Stimulated activated naive CD8-positive, alpha-beta T cell treated with anti-CD3 and anti-CD28 coated beads, Interleukin-15, Interleukin-2, amounts not matched to agents 100 U/mL and 50 U/mL, for 24 hours (primary cell): ENCODE measurements at regions not wholly inside any gene's neighbourhood (a gene's known extent, or its start where the extent isn't known, plus 50 kb on each side); places are given as distances from the start of the nearest gene placed in this dataset.
A peak's percentile ranks its signal among the peaks of the same experiment; 100 is the strongest.

Experiments used
- ATAC-seq: fragments of 150-1000 bp; cut with Tn5 transposase; one replicate; pipeline ENCODE4 v1.10.0; 2021
- DNase-seq: peaks from one replicate; pipeline ENCODE4 v3.0.0; 2021

DNA sequence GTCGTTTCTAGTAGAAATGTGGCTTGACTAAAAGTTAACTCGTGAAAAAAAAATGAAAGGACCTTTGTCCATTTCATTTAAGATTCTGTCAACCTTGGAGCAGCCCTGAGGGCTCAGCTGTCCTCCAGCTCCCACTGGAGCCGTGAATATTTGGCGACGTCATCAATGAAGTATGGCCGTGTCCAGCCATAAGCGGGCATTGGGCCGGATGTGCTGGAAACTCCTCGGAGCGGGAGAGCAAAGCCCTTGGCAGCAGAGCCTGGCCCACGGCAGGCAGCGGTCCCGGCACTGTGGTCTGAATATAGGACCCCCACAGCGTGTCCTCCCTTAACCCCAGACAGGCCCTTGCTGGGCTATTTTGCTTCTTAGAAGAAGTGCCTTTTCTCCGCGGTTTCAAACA is 50.0 kb downstream of the JAKMIP3 start:
- ATAC-seq (no peak), DNase-seq (no peak)

DNA sequence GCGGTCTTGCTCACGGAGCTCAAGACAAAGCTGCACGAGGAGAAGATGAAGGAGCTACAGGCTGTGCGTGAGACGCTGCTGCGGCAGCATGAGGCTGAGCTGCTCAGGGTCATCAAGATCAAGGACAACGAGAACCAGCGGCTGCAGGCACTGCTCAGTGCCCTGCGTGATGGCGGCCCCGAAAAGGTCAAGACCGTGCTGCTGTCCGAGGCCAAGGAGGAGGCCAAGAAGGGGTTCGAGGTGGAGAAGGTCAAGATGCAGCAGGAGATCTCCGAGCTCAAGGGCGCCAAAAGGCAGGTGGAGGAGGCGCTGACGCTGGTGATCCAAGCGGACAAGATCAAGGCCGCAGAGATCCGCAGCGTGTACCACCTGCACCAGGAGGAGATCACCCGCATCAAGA is 51.4 kb downstream of the JAKMIP3 start:
- no peak for ATAC-seq
- no peak for DNase-seq

DNA sequence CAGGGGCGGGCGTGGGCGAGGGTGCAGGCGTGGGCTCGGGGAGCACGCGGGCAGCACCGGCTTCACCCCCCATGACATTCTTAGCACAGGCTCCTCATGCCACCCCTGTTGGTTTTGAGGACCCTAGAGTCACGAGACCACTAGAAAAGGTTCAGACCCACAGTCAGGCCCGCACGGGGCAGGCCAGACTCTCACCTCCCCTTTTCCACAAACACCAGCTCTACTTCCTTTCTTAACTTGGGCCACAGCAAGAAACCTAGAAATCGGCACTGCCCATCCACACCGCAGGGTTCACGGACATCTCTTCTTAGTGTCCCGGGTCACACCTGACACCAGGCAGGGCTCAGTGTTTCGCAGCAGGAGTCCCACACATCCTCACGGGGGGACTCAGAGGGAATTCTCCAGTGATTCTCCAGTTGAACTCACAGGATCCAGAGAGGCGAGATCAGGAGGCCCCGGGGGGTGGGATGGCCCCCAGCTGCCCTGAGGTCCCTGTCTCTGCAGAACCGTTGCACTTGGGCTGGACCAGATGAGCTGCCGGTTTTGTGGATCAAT is 52.0 kb downstream of the JAKMIP3 start:
- ATAC-seq (no peak), DNase-seq (no peak)

DNA sequence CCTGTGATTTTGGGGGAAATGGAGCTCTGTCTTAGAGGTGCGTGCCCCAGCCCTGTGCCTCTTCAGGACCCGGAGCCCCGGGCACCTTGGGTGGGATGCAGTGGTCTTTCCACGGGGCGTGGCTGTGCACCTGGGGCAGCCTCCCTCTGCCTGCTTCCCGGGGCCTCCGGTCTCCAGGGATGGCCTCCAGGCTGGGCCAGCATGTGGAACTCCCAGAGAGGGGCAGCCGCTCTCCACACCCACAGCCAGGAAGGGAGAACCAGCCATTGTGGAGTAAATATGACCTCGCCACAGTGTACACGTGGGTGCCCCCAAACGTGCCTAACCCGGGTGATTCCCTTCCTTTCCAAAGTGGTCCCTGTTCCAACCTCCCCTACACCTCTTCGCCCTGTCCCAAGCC is 52.6 kb downstream of the JAKMIP3 start:
- ATAC-seq: peak; percentile 12
- DNase-seq: no peak

DNA sequence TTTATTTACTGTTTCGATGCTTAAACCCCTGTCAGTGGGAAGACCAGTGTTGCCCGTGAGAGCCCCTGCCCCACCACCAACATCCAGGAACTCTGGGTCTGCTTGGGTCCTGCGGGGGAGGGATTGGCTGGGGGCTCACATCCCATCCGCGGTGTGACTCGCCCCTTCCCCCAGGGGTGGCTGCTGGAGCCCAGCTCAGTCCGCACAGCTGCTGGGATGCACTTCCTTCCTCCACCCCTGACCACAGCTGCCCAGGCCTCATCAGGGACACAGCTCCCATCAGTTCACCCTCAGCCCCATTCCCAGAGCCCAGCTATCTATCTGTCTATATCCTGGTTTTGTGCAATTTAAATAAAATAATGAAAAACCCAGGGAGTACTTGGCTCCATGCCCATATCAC is 54.5 kb downstream of the JAKMIP3 start:
- ATAC-seq: no peak

DNA sequence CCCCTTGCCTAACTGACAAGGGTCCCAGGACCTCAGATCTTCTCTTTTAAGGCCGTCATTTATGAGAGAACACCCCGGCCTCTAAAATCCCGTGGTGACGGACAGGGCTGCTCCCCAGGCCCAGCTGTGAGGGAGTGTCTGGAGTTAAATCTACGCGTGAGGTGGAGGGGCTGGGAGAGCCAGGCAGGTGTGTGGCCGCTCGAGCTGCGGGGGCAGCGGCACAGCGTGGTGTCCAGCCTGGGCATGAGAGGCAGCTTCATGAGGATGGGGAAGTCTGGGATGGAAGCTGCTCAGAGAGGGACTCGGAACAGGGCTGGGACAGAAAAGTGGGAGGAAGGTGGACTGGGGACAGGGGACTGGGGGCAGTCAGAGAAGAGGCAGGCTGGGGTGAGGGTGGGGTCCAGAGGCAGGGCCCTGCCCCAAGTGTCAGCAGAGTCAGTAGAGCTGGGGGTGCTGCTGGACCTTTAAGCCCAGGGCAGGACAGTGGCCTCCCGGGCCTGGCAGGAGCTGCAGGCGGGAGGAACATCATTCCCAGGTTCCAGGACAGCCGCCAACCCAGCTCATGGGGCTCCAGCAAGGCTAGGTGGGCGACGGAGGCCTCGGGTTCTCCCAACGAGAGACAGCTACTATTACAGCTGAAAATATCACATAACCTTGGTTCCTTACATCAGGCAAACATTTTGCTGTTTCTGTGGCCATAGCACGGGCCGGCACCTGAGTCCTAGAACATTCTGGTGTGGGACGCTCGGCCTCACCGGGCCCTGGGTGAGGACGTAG is 55.2 kb downstream of the JAKMIP3 start:
- no peak for DNase-seq
- ATAC-seq: no peak

More for the DNA sequence above, 54.5 kb downstream of the JAKMIP3 start:
- DNase-seq: no peak

DNA sequence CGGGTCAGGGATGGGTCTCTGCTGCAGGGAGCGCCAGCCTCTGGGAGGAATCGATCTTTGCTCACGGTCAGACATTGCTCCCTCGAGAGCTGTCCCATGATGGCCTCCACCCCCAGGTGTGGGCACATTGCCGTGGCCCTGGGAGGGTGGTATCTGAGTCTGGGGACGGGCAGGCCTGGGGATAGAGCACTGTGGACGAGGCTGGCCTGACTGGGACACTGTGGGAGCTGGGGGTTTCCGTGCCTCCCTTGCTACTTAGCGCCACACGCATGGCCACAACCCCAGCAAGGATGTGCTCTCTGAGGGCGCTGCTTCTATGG is 55.7 kb downstream of the JAKMIP3 start:
- DNase-seq (no peak), ATAC-seq (no peak)

DNA sequence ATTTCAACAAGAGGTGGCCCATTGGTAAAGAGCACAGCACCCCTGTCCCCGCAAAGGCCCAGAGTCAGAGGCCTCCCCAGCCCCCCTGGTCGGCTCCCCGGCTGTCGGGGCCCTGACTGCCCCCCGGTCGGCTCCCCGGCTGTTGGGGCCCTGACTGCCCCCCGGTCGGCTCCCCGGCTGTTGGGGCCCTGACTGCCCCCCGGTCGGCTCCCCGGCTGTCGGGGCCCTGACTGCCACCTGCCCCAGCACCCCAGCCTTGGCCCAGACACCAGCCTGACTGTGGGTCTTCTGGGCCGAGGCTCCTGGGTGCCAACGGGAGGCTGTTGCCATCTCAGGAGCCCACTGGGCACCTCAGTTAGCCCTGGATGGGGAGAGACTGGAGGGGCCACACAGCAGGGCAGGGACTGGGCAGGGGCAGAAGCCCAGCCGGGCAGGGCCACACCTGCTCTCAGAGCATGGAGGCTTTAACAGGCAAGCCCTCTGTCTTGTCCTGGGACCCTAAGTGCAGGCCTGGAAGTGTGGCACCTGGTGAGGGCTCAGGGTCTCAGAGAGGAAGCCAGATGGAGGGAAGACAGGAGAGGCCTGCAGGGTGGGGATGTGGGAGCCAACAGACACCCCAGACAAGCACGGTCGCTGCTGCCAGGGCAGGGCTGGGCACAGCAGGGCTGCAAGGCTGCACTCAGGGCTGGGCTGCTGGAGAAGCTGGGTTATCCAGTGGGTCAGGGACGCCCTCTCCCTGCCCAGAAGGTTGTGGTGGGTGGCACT is 56.5 kb downstream of the JAKMIP3 start:
- ATAC-seq (no peak), DNase-seq (no peak)

DNA sequence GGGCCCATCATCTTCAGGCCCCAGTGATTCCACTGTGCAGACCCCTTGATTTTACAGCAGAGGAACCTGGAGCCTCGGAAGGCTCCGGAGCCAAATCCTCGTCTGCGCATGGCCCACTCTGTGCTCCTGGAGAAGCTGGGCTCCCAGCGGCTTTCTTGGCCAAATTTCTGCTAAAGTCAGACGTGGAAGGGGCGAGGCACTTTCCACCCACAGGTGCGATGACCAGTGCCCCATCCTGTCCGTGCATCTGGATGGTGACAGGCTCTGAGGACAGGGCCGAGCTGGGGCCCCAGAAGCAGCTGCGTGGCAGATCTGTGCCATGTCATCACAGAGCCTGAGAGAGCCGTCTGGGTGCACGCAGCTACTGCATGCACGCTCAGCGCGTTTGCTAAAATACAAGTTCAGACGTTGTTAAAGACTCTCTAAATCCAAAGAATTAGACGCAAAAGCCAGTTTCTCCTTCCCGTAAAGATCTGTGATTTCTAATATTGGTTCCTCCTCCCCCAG is 57.2 kb downstream of the JAKMIP3 start:
- ATAC-seq (no peak), DNase-seq (no peak)

DNA sequence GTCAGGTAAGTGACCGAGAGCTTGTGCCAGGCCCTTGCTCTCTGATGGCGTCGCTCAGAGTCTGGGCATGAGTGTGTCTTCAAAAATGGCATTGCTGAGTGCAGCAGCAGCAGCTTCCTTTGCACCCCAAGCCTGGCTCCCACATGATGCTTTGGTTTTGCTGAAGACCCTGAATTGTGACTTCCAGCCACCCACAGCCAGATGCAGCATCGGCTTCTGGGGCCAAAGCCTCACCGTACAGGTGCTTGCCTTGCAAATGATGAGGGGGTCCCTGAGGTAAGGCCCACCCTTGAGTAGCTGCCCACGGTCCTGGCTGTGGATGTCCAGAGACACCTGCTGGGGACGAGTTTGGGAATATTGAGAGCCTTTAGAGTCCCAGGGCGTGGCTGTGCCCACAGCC is 57.9 kb downstream of the JAKMIP3 start:
- no peak for ATAC-seq
- DNase-seq: no peak

DNA sequence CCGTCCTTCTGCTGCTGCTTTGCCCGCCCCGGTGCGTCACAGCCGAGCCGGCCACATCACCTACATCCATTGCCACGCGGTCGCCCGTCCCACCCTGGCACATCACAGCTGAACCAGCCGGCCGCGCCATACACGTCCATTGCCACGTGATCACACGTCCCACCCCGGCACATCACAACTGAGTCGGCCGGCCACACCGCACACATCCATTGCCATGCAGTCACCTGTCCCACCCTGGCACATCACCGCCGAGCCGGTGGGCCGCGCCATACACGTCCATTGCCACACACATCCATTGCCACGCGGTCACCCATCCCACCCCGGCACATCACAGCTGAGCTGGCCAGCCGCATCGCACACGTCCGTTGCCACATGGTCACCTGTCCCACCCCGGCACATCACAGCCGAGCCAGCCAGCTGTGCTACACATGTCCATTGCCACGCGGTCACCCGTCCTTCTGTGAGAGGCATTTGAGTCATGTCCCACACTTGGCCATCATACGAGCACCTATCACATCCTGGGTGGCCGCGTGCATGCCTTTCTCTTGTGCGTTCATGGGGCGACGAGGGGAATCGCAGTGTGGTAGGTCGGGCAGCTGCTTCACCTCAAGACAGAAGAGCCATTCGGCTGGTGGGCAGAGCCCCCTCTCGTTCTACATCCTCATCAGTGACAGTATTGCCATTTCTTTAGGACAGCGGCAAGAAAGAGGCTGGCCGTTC is 58.6 kb downstream of the JAKMIP3 start:
- no peak for ATAC-seq

DNA sequence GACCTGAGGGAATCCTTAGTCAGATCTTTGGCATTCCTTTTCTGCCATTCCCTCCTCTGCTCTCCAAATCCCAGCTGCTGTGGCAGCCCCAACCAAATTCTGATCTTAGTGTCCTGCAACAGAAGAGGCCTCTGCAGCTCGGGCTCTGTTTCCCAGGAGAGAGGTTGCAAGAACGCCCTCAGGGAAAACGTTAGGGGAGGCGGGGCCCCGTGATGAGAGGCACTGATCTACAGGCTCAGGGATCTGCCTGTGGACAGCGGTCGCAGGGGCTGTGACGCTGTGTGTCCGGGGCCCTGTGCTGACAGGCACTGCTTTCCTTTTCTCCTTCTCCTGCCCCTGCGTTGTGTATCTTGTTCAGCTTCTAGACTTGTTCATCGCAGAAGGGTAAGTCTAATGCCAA is 57.3 kb upstream of the DPYSL4 start:
- ATAC-seq: no peak
- DNase-seq: no peak

More for the DNA sequence above, 58.6 kb downstream of the JAKMIP3 start:
- no peak for DNase-seq

DNA sequence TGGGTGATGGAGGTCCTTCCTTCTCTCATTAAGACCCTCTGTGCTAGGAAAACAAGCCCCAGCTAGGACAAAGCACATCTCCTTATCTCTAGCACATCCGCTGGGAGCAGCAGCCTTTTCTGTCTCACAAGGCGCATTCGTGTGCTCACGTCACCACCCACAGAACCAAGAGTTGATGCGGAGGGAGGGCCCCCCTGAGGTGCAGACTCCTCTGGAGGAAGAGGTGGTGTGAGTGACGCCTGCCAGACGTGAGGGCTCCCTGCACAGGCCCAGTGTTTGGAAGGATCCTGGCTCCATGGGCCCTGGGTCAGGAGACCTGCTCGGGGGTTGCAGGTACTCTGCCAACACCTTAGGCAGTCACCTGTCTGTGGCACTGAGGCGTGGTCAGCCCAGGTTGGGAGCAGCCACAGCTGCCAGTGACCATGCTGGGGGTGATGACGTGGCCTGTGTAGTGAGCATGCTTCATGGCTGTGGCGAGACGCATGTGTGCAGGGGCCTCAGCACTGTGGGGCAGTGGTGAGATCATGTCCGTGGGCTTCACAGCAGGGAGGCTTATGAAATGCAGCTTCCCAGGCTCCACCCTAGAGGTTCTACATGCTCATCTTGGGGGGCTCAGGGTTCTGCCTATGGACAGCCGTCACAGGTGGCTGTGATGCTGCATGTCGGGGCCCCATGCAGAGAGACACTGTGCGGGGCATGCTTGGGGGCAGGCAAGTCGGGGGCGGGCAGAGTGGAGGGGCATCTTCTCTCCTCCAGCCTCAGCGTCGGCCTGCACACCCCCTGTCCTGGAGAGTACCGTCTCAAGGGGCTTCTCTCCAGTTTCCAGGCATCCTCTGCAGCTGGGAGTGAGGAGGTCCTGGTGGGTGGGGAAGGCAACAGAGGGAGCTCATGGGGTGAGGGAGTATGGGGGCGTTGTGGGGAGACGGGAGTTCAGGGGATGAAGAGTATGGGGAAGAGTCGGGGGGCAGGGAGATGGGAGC is 56.2 kb upstream of the DPYSL4 start:
- ATAC-seq (no peak), DNase-seq (no peak)

DNA sequence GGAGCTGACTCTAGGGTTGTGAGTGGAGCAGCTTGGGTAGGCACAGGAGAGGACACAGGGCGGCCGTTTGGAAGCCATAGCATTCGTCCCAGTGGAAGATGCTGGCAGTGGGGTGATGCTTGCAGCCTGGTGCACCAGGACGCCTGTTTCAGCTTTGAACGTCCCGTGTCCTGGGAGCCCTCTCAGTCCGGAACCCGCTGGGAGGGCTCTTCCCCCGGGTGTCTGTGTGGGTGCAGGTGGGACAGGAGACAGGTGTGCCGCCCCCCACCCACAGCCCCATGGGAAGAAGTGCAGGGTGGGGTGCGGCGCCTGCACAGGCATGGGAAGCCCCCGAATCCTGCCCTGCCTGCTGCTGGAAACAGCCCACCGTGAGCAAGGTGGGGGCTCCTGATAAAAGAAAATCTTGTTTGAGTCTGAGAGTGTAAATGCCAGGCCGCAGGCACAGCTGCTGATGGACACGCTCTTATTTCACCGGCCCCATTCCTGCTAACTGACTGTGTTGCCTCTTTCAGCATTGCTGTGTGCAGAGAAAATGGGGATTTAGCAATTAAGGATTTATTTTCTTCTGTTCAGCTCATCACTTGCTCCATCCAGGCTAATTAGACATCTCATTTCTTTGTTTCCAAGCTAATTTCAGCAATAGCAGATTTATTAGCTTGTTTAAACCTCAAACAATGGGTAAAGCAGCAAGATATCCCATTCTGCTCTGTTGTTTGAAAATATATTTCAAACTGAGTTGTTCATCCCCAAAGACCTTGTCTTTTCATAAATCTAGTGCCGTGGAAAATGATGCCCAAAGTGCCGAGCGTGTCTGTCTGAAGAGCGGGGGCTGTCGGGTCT is 54.9 kb upstream of the DPYSL4 start:
- DNase-seq (no peak), ATAC-seq (no peak)

DNA sequence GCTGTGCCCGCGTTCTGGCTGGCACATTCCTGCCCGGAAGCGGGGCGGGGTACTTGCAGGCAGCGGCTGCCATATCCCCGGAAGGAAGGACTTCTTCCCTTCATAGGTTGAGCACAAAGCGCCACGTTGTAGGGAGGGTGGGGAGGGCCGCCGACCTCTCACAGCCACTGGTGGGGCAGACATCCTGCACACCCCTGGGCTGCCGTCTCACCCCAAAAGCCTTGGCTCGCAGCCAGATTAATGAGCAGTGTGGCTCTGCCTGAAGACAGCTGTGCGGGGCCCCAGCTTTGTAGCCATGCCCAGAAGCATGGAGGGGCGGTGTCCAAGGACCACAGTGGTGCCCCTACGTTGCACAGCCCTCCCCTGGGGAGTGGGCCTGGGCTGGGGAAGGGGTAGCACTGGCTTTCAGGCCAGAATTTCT is 54.3 kb upstream of the DPYSL4 start:
- no peak for DNase-seq
- ATAC-seq: no peak

DNA sequence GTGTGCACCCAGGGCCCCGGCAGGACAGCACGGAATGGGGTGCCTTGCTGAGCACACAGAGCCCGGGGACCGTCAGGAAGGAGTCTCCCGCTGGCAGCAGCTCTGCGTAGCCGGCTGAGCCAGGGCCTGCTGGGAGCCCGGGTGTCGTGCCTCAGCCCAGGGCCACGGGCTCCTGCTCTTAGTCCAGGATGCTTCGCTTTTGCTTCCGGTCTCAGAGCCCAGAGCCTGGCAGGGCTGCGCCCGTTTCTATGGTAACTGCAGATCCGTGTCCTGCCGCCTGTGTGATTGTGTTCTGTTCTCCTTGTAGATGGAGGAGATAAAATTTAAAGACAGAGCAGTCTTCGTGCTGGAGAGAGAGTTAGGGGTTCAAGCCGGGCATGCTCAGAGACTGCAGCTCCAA is 53.7 kb upstream of the DPYSL4 start:
- ATAC-seq (no peak), DNase-seq (no peak)

DNA sequence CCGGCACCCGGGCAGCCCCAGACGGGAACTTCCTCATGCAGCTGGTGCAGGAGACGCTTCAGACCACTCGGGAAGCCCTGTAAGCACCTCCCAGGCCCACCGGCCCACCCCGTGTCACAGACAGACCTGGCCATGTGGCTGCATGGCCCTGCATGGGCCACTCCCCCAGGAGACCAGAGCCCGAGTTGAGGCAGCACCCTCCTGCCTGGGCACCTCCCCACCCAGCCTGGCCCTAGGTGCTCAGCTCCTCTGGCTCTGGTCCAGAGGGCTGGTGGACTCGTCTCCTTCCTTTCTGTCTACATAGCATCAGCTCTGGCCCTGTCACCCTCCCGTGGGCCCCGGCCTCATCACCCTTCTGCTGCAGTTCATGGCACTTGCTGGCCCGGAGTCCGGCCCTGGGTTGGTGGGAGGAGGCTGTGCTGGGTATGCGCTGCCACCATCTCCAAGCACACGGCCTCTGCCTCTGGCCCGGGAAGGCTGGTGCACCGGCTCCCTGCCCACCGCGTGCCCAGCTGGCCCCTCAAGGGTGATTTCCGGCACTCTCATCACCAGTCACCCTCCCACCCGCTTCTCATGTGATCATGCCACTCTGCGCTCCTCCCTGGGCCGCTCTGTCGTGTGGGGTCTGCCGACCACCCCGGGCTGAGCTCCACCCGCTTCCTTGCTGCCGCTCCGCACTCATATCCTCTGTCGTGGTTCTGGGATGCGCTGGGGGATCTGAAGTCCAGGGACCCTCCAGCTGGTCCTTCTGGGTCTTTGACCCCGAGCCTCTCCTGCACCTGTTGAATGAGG is 53.1 kb upstream of the DPYSL4 start:
- ATAC-seq: no peak
- no peak for DNase-seq

DNA sequence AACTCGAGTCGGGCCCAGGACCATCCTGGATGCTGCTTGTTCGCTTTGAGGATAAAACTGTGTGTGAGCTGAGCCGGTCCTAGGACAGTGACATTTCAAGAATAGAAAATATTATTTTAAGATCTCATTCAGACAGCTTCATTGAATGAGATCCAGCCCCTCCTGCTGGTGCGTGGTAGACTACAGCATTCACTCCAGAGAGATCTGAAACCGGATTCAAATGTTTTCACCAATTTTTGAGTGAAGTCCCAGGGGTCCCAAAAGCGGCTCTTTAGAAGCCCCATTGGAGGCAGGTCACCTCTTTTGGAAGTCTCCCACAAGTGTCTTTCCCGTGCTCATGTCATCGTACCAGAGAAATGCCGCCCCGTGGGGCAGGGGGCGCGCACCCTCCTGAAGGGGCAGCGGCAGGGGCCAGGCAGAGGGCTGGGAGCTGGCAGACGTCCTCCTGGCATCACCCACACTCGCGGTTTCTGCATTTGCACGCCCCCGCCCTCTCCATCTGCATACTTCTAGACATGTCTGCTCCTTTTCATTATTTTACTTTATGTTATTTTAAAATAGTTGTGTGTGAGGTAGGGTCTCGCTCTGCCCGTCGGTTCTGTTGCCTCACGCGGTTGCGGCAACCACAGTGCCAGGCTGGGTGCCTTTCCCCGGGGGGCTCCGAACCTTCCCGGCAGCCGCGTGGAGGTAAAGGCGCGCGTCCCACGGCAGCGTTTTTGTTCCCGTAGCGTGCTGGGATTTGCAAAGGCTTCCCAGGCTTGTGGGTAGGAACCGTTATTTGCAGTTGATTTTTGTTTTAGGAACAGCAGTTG is 52.3 kb upstream of the DPYSL4 start:
- ATAC-seq (no peak), DNase-seq (no peak)
